SK-N-SH treated with all-trans-retinoic acid at 6 μM for 48 hours (cell line): ENCODE measurements at regions not wholly inside any gene's neighbourhood (a gene's known extent, or its start where the extent isn't known, plus 50 kb on each side); places are given as distances from the start of the nearest gene placed in this dataset.
A peak's percentile ranks its signal among the peaks of the same experiment; 100 is the strongest.

Source experiments
- ATAC-seq: fragments of 200-7000 bp; cut with Tn5 transposase; 3 replicates; pipeline ENCODE4 v1.9.1; 2020; ENCODE audit warnings: mild to moderate bottlenecking, moderate library complexity
- ARNTL ChIP-seq: fragments of 450-650 bp; formaldehyde crosslinking; IDR thresholded peaks from 2 replicates; pipeline ENCODE4 v1.5.0; 2020; ENCODE audit warnings: low read depth, mild to moderate bottlenecking, moderate library complexity, borderline replicate concordance
- BACH2 ChIP-seq: fragments of 250-450 bp; sonication (Bioruptor Pico); IDR thresholded peaks from 2 replicates; pipeline ENCODE4 v1.9.0; 2021; ENCODE audit warnings: mild to moderate bottlenecking, borderline replicate concordance
- CREB5 ChIP-seq: fragments of 250-450 bp; sonication (Bioruptor Pico); IDR thresholded peaks from 2 replicates; pipeline ENCODE4 v1.5.1; 2020; ENCODE audit warnings: low read depth, mild to moderate bottlenecking, moderate library complexity
- CSDC2 ChIP-seq: fragments of 250-450 bp; sonication (Bioruptor Pico); IDR thresholded peaks from 2 replicates; pipeline ENCODE4 v1.5.0; 2020; ENCODE audit warnings: mild to moderate bottlenecking, moderate library complexity
- CSRNP3 ChIP-seq: fragments of 250-450 bp; sonication (Bioruptor Pico); IDR thresholded peaks from 2 replicates; pipeline ENCODE4 v1.5.1; 2021; ENCODE audit warnings: mild to moderate bottlenecking, moderate library complexity
- ESRRG ChIP-seq: fragments of 250-450 bp; sonication (Bioruptor Pico); IDR thresholded peaks from 2 replicates; pipeline ENCODE4 v1.6.1; 2021; ENCODE audit warnings: mild to moderate bottlenecking
- GLIS3 ChIP-seq: fragments of 250-450 bp; sonication (Bioruptor Pico); IDR thresholded peaks from 2 replicates; pipeline ENCODE4 v1.5.0; 2020; ENCODE audit warnings: mild to moderate bottlenecking, moderate library complexity
- ISL1 ChIP-seq: fragments of 250-450 bp; sonication (Bioruptor Pico); IDR thresholded peaks from 2 replicates; pipeline ENCODE4 v2.1.2; 2022; ENCODE audit warnings: mild to moderate bottlenecking, moderate library complexity
- OSR1 ChIP-seq: fragments of 250-450 bp; sonication (Bioruptor Pico); IDR thresholded peaks from 2 replicates; pipeline ENCODE4 v1.8.0; 2022; ENCODE audit warnings: moderate library complexity, mild to moderate bottlenecking, inconsistent platforms
- PATZ1 ChIP-seq: fragments of 250-450 bp; sonication (Bioruptor Pico); IDR thresholded peaks from 2 replicates; pipeline ENCODE4 v1.8.0; 2020; ENCODE audit warnings: mild to moderate bottlenecking, moderate library complexity, borderline replicate concordance
- POU6F1 ChIP-seq: fragments of 250-450 bp; sonication (Bioruptor Pico); IDR thresholded peaks from 2 replicates; pipeline ENCODE4 v1.8.0; 2021; ENCODE audit warnings: low read depth, mild to moderate bottlenecking, moderate library complexity, borderline replicate concordance
- PPARA ChIP-seq: fragments of 250-450 bp; sonication (Bioruptor Pico); IDR thresholded peaks from 2 replicates; pipeline ENCODE4 v1.5.0; 2020; ENCODE audit warnings: mild to moderate bottlenecking, borderline replicate concordance
- RARB ChIP-seq: fragments of 250-450 bp; sonication (Bioruptor Pico); IDR thresholded peaks from 2 replicates; pipeline ENCODE4 v1.8.0; 2021; ENCODE audit warnings: mild to moderate bottlenecking, moderate library complexity
- SNAI2 ChIP-seq: fragments of 250-450 bp; sonication (Bioruptor Pico); IDR thresholded peaks from 2 replicates; pipeline ENCODE4 v1.5.0; 2020; ENCODE audit warnings: mild to moderate bottlenecking, moderate library complexity
- TCF4 ChIP-seq: fragments of 250-450 bp; sonication (Bioruptor Pico); IDR thresholded peaks from 2 replicates; pipeline ENCODE4 v1.8.0; 2021; ENCODE audit warnings: mild to moderate bottlenecking, moderate library complexity, borderline replicate concordance
- TOX ChIP-seq: fragments of 250-450 bp; sonication (Bioruptor Pico); IDR thresholded peaks from 2 replicates; pipeline ENCODE4 v1.8.0; 2021; ENCODE audit warnings: mild to moderate bottlenecking, moderate library complexity, borderline replicate concordance
- TSHZ2 ChIP-seq: fragments of 250-450 bp; sonication (Bioruptor Pico); IDR thresholded peaks from 2 replicates; pipeline ENCODE4 v1.5.0; 2020; ENCODE audit warnings: mild to moderate bottlenecking, moderate library complexity
- ZC3H10 ChIP-seq: fragments of 250-450 bp; sonication (Bioruptor Pico); IDR thresholded peaks from 2 replicates; pipeline ENCODE4 v1.5.1; 2021; ENCODE audit warnings: mild to moderate bottlenecking, moderate library complexity
- ZFP3 ChIP-seq: fragments of 250-450 bp; sonication (Bioruptor Pico); IDR thresholded peaks from 2 replicates; pipeline ENCODE4 v1.5.0; 2020; ENCODE audit warnings: mild to moderate bottlenecking, moderate library complexity
- ZFP30 ChIP-seq: fragments of 450-650 bp; formaldehyde crosslinking; IDR thresholded peaks from 2 replicates; pipeline ENCODE4 v1.5.0; 2022; ENCODE audit warnings: mild to moderate bottlenecking, moderate library complexity
- ZNF565 ChIP-seq: fragments of 450-650 bp; formaldehyde crosslinking; conservative IDR thresholded peaks from 2 replicates; pipeline ENCODE4 v1.5.0; 2020; ENCODE audit warnings: low read depth, mild to moderate bottlenecking, moderate library complexity
- ZNF70 ChIP-seq: fragments of 450-650 bp; formaldehyde crosslinking; IDR thresholded peaks from 2 replicates; pipeline ENCODE4 v1.5.0; 2020; ENCODE audit warnings: mild to moderate bottlenecking, moderate library complexity
- ZNF8 ChIP-seq: fragments of 450-650 bp; formaldehyde crosslinking; IDR thresholded peaks from 2 replicates; pipeline ENCODE4 v1.5.0; 2020; ENCODE audit warnings: mild to moderate bottlenecking, moderate library complexity

GRCh38 chr12:93230326-93230720 lies 147.4 kb upstream of the NUDT4 start:
- TF ChIP-seq ZFP3 (CRISPR knock-in tag) (no peak), ZNF8 (CRISPR knock-in tag) (no peak), ZFP30 (CRISPR knock-in tag) (no peak), TCF4 (CRISPR knock-in tag) (no peak), ZNF565 (no peak)
- ATAC-seq: peak; percentile 18

- TF ChIP-seq CSDC2 (CRISPR knock-in tag) (no peak), OSR1 (no peak), ZC3H10 (CRISPR knock-in tag) (no peak), CSRNP3 (CRISPR knock-in tag) (no peak), ESRRG (no peak), ARNTL (CRISPR knock-in tag) (no peak), ZNF8 (CRISPR knock-in tag) (no peak), BACH2 (CRISPR knock-in tag) (no peak), PATZ1 (no peak), ZNF565 (no peak), ZFP30 (CRISPR knock-in tag) (no peak), ZFP3 (CRISPR knock-in tag) (no peak), CREB5 (no peak), TOX (CRISPR knock-in tag) (no peak), PPARA (CRISPR knock-in tag) (no peak), GLIS3 (no peak), RARB (no peak), SNAI2 (CRISPR knock-in tag) (no peak), TCF4 (CRISPR knock-in tag) (no peak), POU6F1 (CRISPR knock-in tag) (no peak)
- no peak for ATAC-seq
Observed at GRCh38 chr12:93231938-93232337, 145.8 kb upstream of the NUDT4 start.

GRCh38 chr12:93234641-93235040 lies 143.1 kb upstream of the NUDT4 start:
- ATAC-seq: no peak
- no peak for TF ChIP-seq PPARA (CRISPR knock-in tag)
- TF ChIP-seq CREB5: no peak
- no peak for TF ChIP-seq RARB
- TF ChIP-seq OSR1: no peak
- no peak for TF ChIP-seq ZFP3 (CRISPR knock-in tag)
- TF ChIP-seq ZNF8 (CRISPR knock-in tag): no peak
- TF ChIP-seq ARNTL (CRISPR knock-in tag): no peak
- no peak for TF ChIP-seq TOX (CRISPR knock-in tag)
- no peak for TF ChIP-seq ZNF70 (CRISPR knock-in tag)
- TF ChIP-seq BACH2 (CRISPR knock-in tag): no peak
- TF ChIP-seq ISL1 (CRISPR knock-in tag): no peak
- no peak for TF ChIP-seq SNAI2 (CRISPR knock-in tag)
- TF ChIP-seq ZNF565: no peak
- no peak for TF ChIP-seq ESRRG
- TF ChIP-seq CSRNP3 (CRISPR knock-in tag): no peak
- TF ChIP-seq ZC3H10 (CRISPR knock-in tag): no peak
- TF ChIP-seq TSHZ2: no peak
- TF ChIP-seq TCF4 (CRISPR knock-in tag): no peak
- TF ChIP-seq GLIS3: no peak
- no peak for TF ChIP-seq CSDC2 (CRISPR knock-in tag)
